ENCODE measurements at regions not wholly inside any gene's neighbourhood (a gene's known extent, or its start where the extent isn't known, plus 50 kb on each side); places are given as distances from the start of the nearest gene placed in this dataset.

- H3K36me3 ChIP-seq: no peaks in the 10 kb centered on the region
- DNase-seq (no peak), ATAC-seq (no peak)
- no peak overlapping the region for H3K4me3 ChIP-seq
- no peaks in the 10 kb centered on the region for H3K4me1 ChIP-seq
- no peaks in the 10 kb centered on the region for H3K27me3 ChIP-seq (ENCODE audit: low read depth)
- H3K27ac ChIP-seq: no peak overlapping the region
- H3K9me3 ChIP-seq: no peaks in the 10 kb centered on the region
- TF ChIP-seq CTCF (IDR thresholded peaks at IDR 0.05): no peak
- intact Hi-C loops (cut with DNase I): no loop called here
These were observed 651.2 kb downstream of the DIPK2A start for GRCh38 chr3:144622845-144623244.

- DNase-seq (no peak), ATAC-seq (no peak)
- Histone ChIP-seq H3K4me3 (no peak overlapping the region), H3K27ac (no peak overlapping the region), H3K27me3 (ENCODE audit: low read depth) (no peaks in the 10 kb centered on the region), H3K9me3 (no peaks in the 10 kb centered on the region), H3K36me3 (no peaks in the 10 kb centered on the region), H3K4me1 (no peaks in the 10 kb centered on the region)
- no peak for TF ChIP-seq CTCF (IDR thresholded peaks at IDR 0.05)
- intact Hi-C loops (cut with DNase I): no loop called here
These were observed 653.0 kb downstream of the DIPK2A start for GRCh38 chr3:144624656-144625055.

GRCh38 chr3:144626835-144627234 is 655.2 kb downstream of the DIPK2A start:
- no peak for ATAC-seq
- no peak for DNase-seq
- intact Hi-C loops (cut with DNase I): no loop called here

GRCh38 chr3:144629381-144629780 is 657.8 kb downstream of the DIPK2A start:
- ATAC-seq: no peak
- no peak overlapping the region for H3K27ac ChIP-seq
- intact Hi-C loops (cut with DNase I): no loop called here
- no peaks in the 10 kb centered on the region for H3K9me3 ChIP-seq
- TF ChIP-seq CTCF (IDR thresholded peaks at IDR 0.05): no peak
- DNase-seq: no peak
- H3K36me3 ChIP-seq: no peaks in the 10 kb centered on the region
- H3K4me1 ChIP-seq: no peaks in the 10 kb centered on the region
- no peak overlapping the region for H3K4me3 ChIP-seq
- no peaks in the 10 kb centered on the region for H3K27me3 ChIP-seq (ENCODE audit: low read depth)

More at GRCh38 chr3:144626835-144627234, 655.2 kb downstream of the DIPK2A start:
- H3K36me3 ChIP-seq: no peaks in the 10 kb centered on the region
- no peaks in the 10 kb centered on the region for H3K9me3 ChIP-seq
- H3K4me3 ChIP-seq: no peak overlapping the region
- no peaks in the 10 kb centered on the region for H3K4me1 ChIP-seq
- no peak for TF ChIP-seq CTCF (IDR thresholded peaks at IDR 0.05)
- H3K27ac ChIP-seq: no peak overlapping the region
- no peaks in the 10 kb centered on the region for H3K27me3 ChIP-seq (ENCODE audit: low read depth)

GRCh38 chr3:144636833-144637232 is 665.2 kb downstream of the DIPK2A start:
- H3K27ac ChIP-seq: no peak overlapping the region
- no peaks in the 10 kb centered on the region for H3K4me1 ChIP-seq
- intact Hi-C loops (cut with DNase I): no loop called here
- TF ChIP-seq CTCF (IDR thresholded peaks at IDR 0.05): no peak
- DNase-seq (no peak), ATAC-seq (no peak)
- no peak overlapping the region for H3K4me3 ChIP-seq
- H3K9me3 ChIP-seq: no peaks in the 10 kb centered on the region
- H3K36me3 ChIP-seq: no peaks in the 10 kb centered on the region
- no peaks in the 10 kb centered on the region for H3K27me3 ChIP-seq (ENCODE audit: low read depth)

- intact Hi-C loops (cut with DNase I): no loop called here
- H3K4me1 ChIP-seq: no peaks in the 10 kb centered on the region
- no peak for TF ChIP-seq CTCF (IDR thresholded peaks at IDR 0.05)
- no peak for ATAC-seq
- no peaks in the 10 kb centered on the region for H3K27me3 ChIP-seq (ENCODE audit: low read depth)
- no peak overlapping the region for H3K27ac ChIP-seq
- no peaks in the 10 kb centered on the region for H3K36me3 ChIP-seq
- no peaks in the 10 kb centered on the region for H3K9me3 ChIP-seq
- DNase-seq: no peak
- H3K4me3 ChIP-seq: no peak overlapping the region
These were observed 666.4 kb downstream of the DIPK2A start for GRCh38 chr3:144638009-144638408.

Data from lower lobe of right lung (tissue), 2 donors.